ENCODE measurements at regions not wholly inside any gene's neighbourhood (a gene's known extent, or its start where the extent isn't known, plus 50 kb on each side); places are given as distances from the start of the nearest gene placed in this dataset.

DNA sequence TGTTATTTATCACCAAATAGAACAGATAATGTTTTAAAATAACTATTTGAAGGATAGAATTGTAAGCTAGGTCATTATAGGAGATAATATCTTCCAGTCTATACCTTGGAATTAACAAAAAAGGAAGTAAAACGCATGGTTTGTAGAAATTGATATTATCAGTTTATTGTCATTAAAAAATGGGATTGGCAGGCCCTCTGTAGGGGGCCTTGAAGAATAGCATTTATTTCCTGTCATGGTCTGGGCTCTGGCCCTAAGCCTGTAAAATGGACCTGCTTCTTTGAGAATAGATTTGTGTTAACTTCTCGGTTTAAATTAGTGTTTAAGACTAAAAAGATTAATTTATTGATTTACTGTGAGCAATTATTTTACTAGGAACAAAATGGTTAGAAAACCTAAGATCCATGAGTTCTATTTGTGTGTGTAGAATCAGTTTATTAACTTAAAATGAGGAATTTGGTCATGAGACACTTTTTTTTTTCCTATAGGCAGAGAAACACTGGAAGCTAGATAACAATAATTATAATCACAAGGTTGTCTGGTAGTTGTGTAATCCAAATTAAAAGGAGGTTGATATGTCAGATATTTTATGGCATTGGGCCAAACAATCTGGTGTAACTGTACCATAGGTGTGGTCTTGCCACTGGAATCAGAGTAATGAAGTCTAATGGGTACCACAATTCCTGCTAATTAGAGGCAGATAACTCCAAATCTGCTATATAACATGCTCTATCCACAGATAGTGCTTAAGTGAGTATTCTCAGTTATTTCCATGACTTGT is 197.4 kb upstream of the FOXP2 start:
- TF ChIP-seq, protein P1, sequence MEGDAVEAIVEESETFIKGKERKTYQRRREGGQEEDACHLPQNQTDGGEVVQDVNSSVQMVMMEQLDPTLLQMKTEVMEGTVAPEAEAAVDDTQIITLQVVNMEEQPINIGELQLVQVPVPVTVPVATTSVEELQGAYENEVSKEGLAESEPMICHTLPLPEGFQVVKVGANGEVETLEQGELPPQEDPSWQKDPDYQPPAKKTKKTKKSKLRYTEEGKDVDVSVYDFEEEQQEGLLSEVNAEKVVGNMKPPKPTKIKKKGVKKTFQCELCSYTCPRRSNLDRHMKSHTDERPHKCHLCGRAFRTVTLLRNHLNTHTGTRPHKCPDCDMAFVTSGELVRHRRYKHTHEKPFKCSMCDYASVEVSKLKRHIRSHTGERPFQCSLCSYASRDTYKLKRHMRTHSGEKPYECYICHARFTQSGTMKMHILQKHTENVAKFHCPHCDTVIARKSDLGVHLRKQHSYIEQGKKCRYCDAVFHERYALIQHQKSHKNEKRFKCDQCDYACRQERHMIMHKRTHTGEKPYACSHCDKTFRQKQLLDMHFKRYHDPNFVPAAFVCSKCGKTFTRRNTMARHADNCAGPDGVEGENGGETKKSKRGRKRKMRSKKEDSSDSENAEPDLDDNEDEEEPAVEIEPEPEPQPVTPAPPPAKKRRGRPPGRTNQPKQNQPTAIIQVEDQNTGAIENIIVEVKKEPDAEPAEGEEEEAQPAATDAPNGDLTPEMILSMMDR (IDR thresholded peaks at IDR 0.05): no peak
- no peak for TF ChIP-seq POLR2A (IDR thresholded peaks at IDR 0.05)

Measured in esophagus squamous epithelium (tissue), 4 donors.